AG04449 (cell line): ENCODE measurements at regions not wholly inside any gene's neighbourhood (a gene's known extent, or its start where the extent isn't known, plus 50 kb on each side); places are given as distances from the start of the nearest gene placed in this dataset.
A peak's percentile ranks its signal among the peaks of the same experiment; 100 is the strongest.

Experiments
- CTCF ChIA-PET: fragments of 350-600 bp; formaldehyde crosslinking; extraction: SDS; loops from one replicate; lab custom pipeline; 2021; ENCODE audit warnings: antibody characterized with exemption; lab: Yijun Ruan, JAX
- POLR2A ChIA-PET: fragments of 400-600, 350-600 bp; formaldehyde crosslinking; extraction: SDS; loops from one replicate; lab custom pipeline; 2020; ENCODE audit warnings: antibody characterized with exemption, inconsistent platforms; lab: Yijun Ruan, JAX
- DNase-seq: peaks from one replicate; pipeline ENCODE4 v3.0.0-alpha.2; 2010; ENCODE audit warnings: low read depth, low spot score
- H3K4me3 ChIP-seq: 2 replicates; pipeline ENCODE4 v1.5.1; 2011; ENCODE audit warnings: low read depth, mild to moderate bottlenecking, control low read depth, low read length
- TF ChIP-seq, protein P1 (sequence below): IDR thresholded peaks from one replicate; pipeline ENCODE4 v1.5.1; 2011; ENCODE audit warnings: mild to moderate bottlenecking, moderate library complexity, low read length, control low read depth, inconsistent platforms; ENCODE audit not compliant: insufficient read depth; ENCODE audit errors: missing control alignments

DNA sequence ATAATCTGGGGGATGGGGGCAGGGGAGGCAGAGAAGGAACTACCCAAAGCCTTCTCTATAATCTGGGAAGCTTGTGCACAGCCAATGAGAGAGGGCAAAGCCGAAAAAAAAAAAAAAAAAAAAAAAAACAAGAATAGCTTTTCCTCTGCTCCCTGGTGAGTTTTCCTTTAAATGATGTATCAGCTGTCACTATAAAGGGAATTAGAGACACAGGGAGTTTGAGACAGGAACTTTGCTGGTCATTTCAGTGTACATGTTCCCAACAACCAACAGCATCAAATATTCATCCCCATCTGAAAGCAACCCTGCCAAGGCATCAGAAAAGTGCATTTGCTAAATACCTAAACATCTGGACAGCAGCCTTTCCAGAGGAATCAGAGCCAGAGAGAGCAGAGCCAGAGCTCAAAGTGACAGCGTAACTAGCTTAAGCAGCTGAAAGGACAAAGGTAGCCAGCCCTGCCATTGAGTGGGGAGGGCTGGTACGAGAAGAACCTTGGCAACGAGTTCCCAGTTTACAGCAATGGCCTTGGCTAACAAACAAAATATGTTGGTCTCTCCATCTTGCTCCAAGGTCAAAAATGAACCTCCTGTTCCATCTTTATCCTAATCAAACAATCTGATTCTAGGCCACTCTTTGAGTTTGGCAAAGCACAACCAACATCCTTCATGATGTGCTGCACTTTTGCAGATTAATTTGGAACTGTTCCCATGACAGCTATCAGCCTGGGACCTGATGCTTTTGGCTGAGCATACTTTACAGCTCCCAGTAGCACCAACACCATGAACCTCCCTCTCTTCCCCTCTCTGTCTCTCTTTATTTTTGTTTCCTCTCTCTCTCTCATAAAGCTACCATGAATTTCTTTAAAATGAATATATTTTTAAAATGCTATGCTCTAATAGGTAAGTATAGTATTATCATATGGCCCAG, 143.7 kb upstream of the GNAO1 start:
- no peak for DNase-seq
- POLR2A ChIA-PET, result no interaction called here
- H3K4me3 ChIP-seq, result no peak overlapping the region
- TF ChIP-seq, protein P1, sequence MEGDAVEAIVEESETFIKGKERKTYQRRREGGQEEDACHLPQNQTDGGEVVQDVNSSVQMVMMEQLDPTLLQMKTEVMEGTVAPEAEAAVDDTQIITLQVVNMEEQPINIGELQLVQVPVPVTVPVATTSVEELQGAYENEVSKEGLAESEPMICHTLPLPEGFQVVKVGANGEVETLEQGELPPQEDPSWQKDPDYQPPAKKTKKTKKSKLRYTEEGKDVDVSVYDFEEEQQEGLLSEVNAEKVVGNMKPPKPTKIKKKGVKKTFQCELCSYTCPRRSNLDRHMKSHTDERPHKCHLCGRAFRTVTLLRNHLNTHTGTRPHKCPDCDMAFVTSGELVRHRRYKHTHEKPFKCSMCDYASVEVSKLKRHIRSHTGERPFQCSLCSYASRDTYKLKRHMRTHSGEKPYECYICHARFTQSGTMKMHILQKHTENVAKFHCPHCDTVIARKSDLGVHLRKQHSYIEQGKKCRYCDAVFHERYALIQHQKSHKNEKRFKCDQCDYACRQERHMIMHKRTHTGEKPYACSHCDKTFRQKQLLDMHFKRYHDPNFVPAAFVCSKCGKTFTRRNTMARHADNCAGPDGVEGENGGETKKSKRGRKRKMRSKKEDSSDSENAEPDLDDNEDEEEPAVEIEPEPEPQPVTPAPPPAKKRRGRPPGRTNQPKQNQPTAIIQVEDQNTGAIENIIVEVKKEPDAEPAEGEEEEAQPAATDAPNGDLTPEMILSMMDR, result no peak
- CTCF ChIA-PET, result interaction anchor here (0.6 to 1.6 kb wide), 2 partner anchors 271 to 583 kb away, joined by 3 read pairs; no protein-coding TSS in a partner anchor

DNA sequence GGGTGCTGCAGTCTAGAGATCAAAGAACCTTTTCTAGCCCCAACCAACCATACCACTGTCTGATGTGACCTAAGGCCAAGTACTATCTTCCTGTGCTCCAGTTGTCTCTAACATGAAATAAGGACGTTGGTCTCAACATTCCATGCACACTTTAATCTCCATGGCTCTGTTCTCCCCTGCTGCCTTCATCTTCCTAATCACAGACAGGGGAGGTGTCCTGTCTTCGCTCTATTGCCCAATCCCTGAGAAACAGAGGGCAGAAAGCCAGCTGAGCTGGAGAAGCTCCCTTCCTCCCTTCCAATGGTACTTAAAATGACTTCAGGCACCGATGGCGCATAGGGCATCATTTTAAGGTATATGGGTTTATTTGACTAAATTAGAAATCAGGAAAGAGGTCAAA, 148.9 kb upstream of the GNAO1 start:
- no peak overlapping the region for H3K4me3 ChIP-seq
- ChIA-PET POLR2A (no interaction called here), CTCF (interaction anchor here (1.6 to 2.5 kb wide), 2 partner anchors 82 to 276 kb away, joined by 3 to 20 read pairs; no protein-coding TSS in a partner anchor)
- DNase-seq, result no peak
- TF ChIP-seq, protein P1, result no peak

- TF ChIP-seq, protein P1, result peak; percentile 22
- ChIA-PET CTCF (interaction anchor here (1.1 to 2.5 kb wide), 3 partner anchors 83 to 315 kb away, joined by 3 to 20 read pairs (median 3); no protein-coding TSS in a partner anchor), POLR2A (no interaction called here)
- no peak for DNase-seq
- H3K4me3 ChIP-seq, result no peak overlapping the region
Measured at GRCh38 chr16:56041556-56042140, 149.6 kb upstream of the GNAO1 start.

GRCh38 chr16:56038564-56039098, 152.7 kb upstream of the GNAO1 start:
- POLR2A ChIA-PET, result no interaction called here
- H3K4me3 ChIP-seq, result no peak overlapping the region
- TF ChIP-seq, protein P1, result no peak
- CTCF ChIA-PET, result interaction anchor here (1.9 kb wide), 1 partner anchor 280 kb away, joined by 4 read pairs; no protein-coding TSS in a partner anchor
- DNase-seq, result no peak

- ChIA-PET POLR2A (no interaction called here), CTCF (interaction anchor here (1.2 kb wide), 1 partner anchor 287 kb away, joined by 4 read pairs; no protein-coding TSS in a partner anchor)
- H3K4me3 ChIP-seq, result no peak overlapping the region
- no peak for DNase-seq
- TF ChIP-seq, protein P1, result no peak
Measured at GRCh38 chr16:56032072-56032471, 156.9 kb upstream of the CES5A start.
